GM12865 (cell line): ENCODE measurements at regions not wholly inside any gene's neighbourhood (a gene's known extent, or its start where the extent isn't known, plus 50 kb on each side); places are given as distances from the start of the nearest gene placed in this dataset.

Experiments used
- DNase-seq: peaks from one replicate; pipeline ENCODE4 v3.0.0; 2010; ENCODE audit warnings: low read depth
- H3K4me3 ChIP-seq: 2 replicates; pipeline ENCODE4 v1.5.1; 2011; ENCODE audit warnings: mild to moderate bottlenecking, low read depth, low read length, control low read depth
- TF ChIP-seq, protein P1 (sequence below): IDR thresholded peaks from 2 replicates; pipeline ENCODE4 v1.5.1; 2011; ENCODE audit warnings: low read length, control low read depth, low read depth, inconsistent platforms; ENCODE audit not compliant: insufficient read depth; ENCODE audit errors: missing control alignments

DNA sequence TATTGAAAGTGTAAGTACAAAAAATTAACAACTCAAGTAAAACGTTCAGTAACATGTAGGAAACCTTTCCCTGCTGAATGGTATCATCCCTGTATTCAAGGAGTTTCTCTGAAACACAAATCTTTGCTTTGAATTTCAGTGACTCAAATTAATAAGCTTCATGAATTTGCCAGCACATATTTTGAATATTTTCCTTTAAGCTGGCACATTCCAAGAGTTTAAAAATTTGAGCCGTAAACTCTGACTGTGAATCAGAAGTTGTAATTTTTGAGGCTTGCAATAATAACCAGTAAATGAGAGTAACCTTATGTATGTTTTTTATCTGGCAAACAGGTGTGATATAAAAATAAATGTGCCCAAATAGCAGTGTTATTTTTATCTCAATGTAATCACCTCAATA lies 1722.6 kb upstream of the PRR20A start:
- TF ChIP-seq, protein P1, sequence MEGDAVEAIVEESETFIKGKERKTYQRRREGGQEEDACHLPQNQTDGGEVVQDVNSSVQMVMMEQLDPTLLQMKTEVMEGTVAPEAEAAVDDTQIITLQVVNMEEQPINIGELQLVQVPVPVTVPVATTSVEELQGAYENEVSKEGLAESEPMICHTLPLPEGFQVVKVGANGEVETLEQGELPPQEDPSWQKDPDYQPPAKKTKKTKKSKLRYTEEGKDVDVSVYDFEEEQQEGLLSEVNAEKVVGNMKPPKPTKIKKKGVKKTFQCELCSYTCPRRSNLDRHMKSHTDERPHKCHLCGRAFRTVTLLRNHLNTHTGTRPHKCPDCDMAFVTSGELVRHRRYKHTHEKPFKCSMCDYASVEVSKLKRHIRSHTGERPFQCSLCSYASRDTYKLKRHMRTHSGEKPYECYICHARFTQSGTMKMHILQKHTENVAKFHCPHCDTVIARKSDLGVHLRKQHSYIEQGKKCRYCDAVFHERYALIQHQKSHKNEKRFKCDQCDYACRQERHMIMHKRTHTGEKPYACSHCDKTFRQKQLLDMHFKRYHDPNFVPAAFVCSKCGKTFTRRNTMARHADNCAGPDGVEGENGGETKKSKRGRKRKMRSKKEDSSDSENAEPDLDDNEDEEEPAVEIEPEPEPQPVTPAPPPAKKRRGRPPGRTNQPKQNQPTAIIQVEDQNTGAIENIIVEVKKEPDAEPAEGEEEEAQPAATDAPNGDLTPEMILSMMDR = no peak

DNA sequence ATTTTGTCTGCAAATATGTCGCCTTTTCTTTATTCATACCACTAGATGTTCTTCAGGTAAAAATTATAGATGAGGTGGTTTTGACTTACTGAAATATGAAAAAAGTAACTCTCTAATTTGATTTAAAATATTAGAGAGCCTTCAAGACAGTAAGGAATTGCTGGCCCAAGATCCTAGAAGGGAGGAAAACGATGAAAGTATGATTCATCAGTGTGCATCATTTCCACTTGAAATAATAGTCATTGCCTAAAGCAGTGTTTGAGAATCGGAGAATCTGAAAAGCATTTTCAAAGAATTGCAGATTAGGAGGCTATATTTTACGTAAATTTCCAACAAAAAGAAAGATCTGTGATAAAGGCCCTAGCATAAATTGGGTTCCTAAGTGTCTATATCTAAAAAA lies 1707.9 kb upstream of the PRR20A start:
- TF ChIP-seq, protein P1 = no peak
- DNase-seq = no peak

More for the DNA sequence above, 1722.6 kb upstream of the PRR20A start:
- DNase-seq = no peak
- H3K4me3 ChIP-seq = no peak overlapping the region

DNA sequence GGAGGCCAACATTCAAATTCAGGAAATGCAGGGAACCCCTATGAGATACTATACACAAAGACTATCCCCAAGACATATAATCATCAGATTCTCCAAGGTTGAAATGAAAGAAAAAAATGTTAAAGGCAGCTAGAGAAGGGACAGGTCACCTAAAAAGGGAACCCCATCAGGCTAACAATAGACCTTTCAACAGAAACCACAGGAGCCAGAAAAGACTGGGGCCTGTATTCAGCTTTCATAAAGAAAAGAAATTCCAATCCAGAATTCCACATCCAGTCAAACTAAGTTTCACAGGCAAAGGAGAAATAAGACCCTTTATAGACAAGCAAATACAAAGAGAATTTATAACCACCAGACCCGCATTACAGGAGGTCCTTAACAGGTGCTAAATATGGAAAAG lies 1703.6 kb upstream of the PRR20A start:
- TF ChIP-seq, protein P1 = no peak
- no peak for DNase-seq
- no peak overlapping the region for H3K4me3 ChIP-seq

More for the DNA sequence above, 1707.9 kb upstream of the PRR20A start:
- H3K4me3 ChIP-seq = no peak overlapping the region

DNA sequence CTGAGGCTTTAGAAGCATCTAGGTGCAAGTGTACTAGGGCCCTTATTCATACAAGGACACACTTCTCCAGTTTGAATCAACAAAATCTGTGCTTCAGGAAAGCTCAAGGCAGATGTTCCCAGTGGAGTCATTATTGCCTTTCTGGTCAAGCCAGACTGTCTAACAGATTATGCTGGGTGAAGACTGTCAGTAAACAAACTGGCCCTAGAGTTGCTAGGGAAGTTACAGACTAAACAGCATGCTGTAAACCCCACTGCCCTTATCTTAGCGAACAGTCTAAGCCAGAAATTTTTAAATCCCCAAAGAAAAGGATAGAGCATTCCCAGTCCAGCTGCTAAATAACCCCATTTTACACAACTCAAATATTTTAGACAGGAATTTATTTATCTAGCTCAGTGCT lies 1701.3 kb upstream of the PRR20A start:
- no peak for DNase-seq
- no peak overlapping the region for H3K4me3 ChIP-seq
- TF ChIP-seq, protein P1 = no peak

DNA sequence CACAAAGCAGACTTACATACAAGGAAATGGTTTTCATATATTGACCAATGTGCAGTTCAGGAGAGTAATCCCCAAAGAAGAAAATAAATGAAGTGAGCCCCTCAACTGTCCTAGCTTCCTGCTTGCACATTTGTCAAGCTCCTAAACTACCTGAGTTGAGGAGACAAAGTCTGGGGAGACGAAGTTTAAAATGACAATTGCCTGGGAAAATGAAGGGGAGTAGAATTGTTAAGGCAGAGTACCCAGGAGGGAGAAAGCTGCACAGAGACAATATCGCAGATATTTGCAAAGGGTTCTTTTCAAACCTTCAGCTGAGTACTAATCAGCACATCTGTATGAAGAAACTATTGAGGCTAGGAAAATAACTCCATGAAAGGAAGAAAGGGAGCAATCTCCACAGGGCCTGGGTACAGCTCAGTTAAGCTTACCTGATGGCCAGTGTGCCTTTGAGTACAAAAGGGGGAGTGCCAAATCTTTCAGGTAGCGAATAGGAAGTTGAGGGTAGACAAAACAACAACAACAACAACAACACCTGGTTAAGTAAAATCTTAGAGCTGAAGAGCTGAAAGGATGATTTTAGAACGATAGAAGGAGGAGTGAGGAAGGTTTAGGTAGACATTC lies 1700.1 kb upstream of the PRR20A start:
- no peak overlapping the region for H3K4me3 ChIP-seq
- DNase-seq = no peak
- TF ChIP-seq, protein P1 = no peak

DNA sequence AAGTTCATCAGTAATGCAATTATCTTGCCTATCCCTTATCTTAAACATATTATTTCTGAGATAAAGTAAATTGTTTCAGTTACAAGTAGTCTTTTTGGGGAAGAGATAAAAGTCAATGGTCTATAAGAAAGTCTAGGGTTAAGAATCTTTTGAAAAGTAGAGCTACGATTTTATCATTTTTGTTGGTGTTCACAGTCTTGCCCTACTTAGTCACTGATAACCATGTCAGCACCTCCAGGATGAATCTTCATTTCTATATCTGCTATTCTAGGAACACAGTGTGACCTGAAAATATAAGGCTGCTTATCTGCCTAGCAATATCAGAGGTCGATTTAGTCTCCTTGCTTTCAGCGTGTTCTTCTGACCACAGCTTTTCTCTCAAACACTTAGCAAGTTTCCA lies 1676.5 kb upstream of the PRR20A start:
- no peak for DNase-seq
- H3K4me3 ChIP-seq = no peak overlapping the region
- TF ChIP-seq, protein P1 = no peak

DNA sequence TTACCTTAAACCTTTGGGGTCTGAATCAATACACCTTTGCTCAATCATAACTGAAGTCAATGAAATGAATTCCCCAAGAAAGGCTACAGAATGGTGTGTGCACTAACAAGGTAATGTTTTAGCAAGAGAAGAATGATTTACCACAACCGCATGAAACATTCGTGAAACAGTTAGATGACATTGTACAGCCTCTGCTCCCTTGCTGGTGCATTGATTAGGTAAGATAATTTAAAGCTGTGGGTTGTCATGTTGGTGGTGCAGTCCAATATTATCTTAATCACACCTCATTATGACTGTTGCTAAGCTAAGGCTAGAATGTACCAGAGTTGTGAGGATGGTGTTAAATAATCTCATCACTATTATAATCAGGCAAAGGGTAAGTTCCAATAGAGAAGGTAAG lies 1673.2 kb upstream of the PRR20A start:
- TF ChIP-seq, protein P1 = no peak
- H3K4me3 ChIP-seq = no peak overlapping the region
- DNase-seq = no peak
